Karpas-422 (cell line): ENCODE measurements at regions not wholly inside any gene's neighbourhood (a gene's known extent, or its start where the extent isn't known, plus 50 kb on each side); places are given as distances from the start of the nearest gene placed in this dataset.

ENCODE experiments used
- DNase-seq: peaks from one replicate; pipeline ENCODE4 v3.0.0-alpha.2; 2015
- H2AFZ ChIP-seq: fragments of 200-600 bp; sonication (generic); 2 replicates; pipeline ENCODE4 v1.6.1; 2014; ENCODE audit warnings: antibody characterized with exemption, low read length, mixed read lengths
- H3K27ac ChIP-seq: fragments of 200-600 bp; sonication (generic); 2 replicates; pipeline ENCODE4 v1.5.1; 2014; ENCODE audit warnings: mild to moderate bottlenecking, low read length, moderate library complexity
- H3K27me3 ChIP-seq: fragments of 200-600 bp; sonication (generic); 2 replicates; pipeline ENCODE4 v1.6.1; 2014; ENCODE audit warnings: low read length, mixed read lengths
- H3K36me3 ChIP-seq: fragments of 200-600 bp; sonication (generic); 2 replicates; pipeline ENCODE4 v1.6.1; 2014; ENCODE audit warnings: low read length, mixed read lengths; ENCODE audit not compliant: insufficient read depth
- H3K4me1 ChIP-seq: fragments of 200-600 bp; sonication (generic); 2 replicates; pipeline ENCODE4 v1.6.1; 2014; ENCODE audit warnings: mild to moderate bottlenecking, low read length, mixed read lengths
- H3K4me2 ChIP-seq: fragments of 200-600 bp; sonication (generic); 2 replicates; pipeline ENCODE4 v1.6.1; 2014; ENCODE audit warnings: low read length, low read depth, mild to moderate bottlenecking; ENCODE audit not compliant: poor library complexity, severe bottlenecking
- H3K4me3 ChIP-seq: fragments of 200-600 bp; sonication (generic); 2 replicates; pipeline ENCODE4 v1.5.1; 2014; ENCODE audit warnings: mild to moderate bottlenecking, antibody characterized with exemption, low read length, mixed read lengths
- H3K79me2 ChIP-seq: fragments of 200-600 bp; sonication (generic); 2 replicates; pipeline ENCODE4 v1.6.1; 2014; ENCODE audit warnings: mild to moderate bottlenecking, low read length, mixed read lengths
- H3K9ac ChIP-seq: fragments of 200-600 bp; sonication (generic); 2 replicates; pipeline ENCODE4 v1.6.0; 2014; ENCODE audit warnings: low read length
- H3K9me2 ChIP-seq: fragments of 200-600 bp; sonication (generic), shearing (Covaris generic); replicated peaks from 2 replicates; pipeline ENCODE4 v1.6.0; 2014; ENCODE audit warnings: mild to moderate bottlenecking, low read length, moderate library complexity; ENCODE audit not compliant: insufficient read depth
- H3K9me3 ChIP-seq: fragments of 300-700, 200-600 bp; sonication (generic); 2 replicates; pipeline ENCODE4 v1.6.1; 2014; ENCODE audit warnings: low read length, mixed read lengths
- H4K20me1 ChIP-seq: fragments of 200-600 bp; sonication (generic); 2 replicates; pipeline ENCODE4 v1.6.1; 2014; ENCODE audit warnings: mild to moderate bottlenecking, antibody characterized with exemption, low read length, low read depth; ENCODE audit not compliant: insufficient read depth

- no peaks in the 10 kb centered on the region for H4K20me1 ChIP-seq
- no peaks in the 10 kb centered on the region for H3K9me3 ChIP-seq
- H3K4me1 ChIP-seq = no peaks in the 10 kb centered on the region
These were observed 307.1 kb upstream of the HSF2 start for GRCh38 chr6:122092366-122092765.

GRCh38 chr6:122098201-122098678, 301.2 kb upstream of the HSF2 start:
- DNase-seq = no peak

More at GRCh38 chr6:122092366-122092765, 307.1 kb upstream of the HSF2 start:
- Histone ChIP-seq H3K27me3 (no peaks in the 10 kb centered on the region), H3K79me2 (no peaks in the 10 kb centered on the region), H3K4me3 (no peak overlapping the region), H2AFZ (no peak overlapping the region), H3K36me3 (no peaks in the 10 kb centered on the region), H3K4me2 (no peak overlapping the region), H3K9me2 (no peaks in the 10 kb centered on the region), H3K9ac (no peak overlapping the region), H3K27ac (no peak overlapping the region)
- no peak for DNase-seq

GRCh38 chr6:122102026-122102425, 297.4 kb upstream of the HSF2 start:
- Histone ChIP-seq H3K9me2 (no peaks in the 10 kb centered on the region), H3K27me3 (no peaks in the 10 kb centered on the region), H3K4me2 (no peak overlapping the region), H3K36me3 (no peaks in the 10 kb centered on the region), H3K27ac (no peak overlapping the region), H4K20me1 (no peaks in the 10 kb centered on the region), H3K9me3 (no peaks in the 10 kb centered on the region), H2AFZ (no peak overlapping the region), H3K9ac (no peak overlapping the region), H3K4me1 (no peaks in the 10 kb centered on the region), H3K4me3 (no peak overlapping the region), H3K79me2 (no peaks in the 10 kb centered on the region)
- no peak for DNase-seq

More at GRCh38 chr6:122098201-122098678, 301.2 kb upstream of the HSF2 start:
- no peaks in the 10 kb centered on the region for H3K9me3 ChIP-seq
- H3K9ac ChIP-seq = no peak overlapping the region
- no peak overlapping the region for H3K27ac ChIP-seq
- H3K4me2 ChIP-seq = no peak overlapping the region
- no peaks in the 10 kb centered on the region for H3K36me3 ChIP-seq
- no peaks in the 10 kb centered on the region for H3K79me2 ChIP-seq
- no peaks in the 10 kb centered on the region for H3K4me1 ChIP-seq
- H4K20me1 ChIP-seq = no peaks in the 10 kb centered on the region
- no peak overlapping the region for H3K4me3 ChIP-seq
- H2AFZ ChIP-seq = no peak overlapping the region
- H3K27me3 ChIP-seq = no peaks in the 10 kb centered on the region
- H3K9me2 ChIP-seq = no peaks in the 10 kb centered on the region

GRCh38 chr6:122107256-122107852, 292.1 kb upstream of the HSF2 start:
- H3K79me2 ChIP-seq = no peaks in the 10 kb centered on the region
- no peaks in the 10 kb centered on the region for H3K27me3 ChIP-seq
- no peak overlapping the region for H3K4me2 ChIP-seq
- H3K9me3 ChIP-seq = no peaks in the 10 kb centered on the region
- no peaks in the 10 kb centered on the region for H4K20me1 ChIP-seq
- H3K4me3 ChIP-seq = no peak overlapping the region
- H3K9me2 ChIP-seq = no peaks in the 10 kb centered on the region
- no peak overlapping the region for H2AFZ ChIP-seq
- no peaks in the 10 kb centered on the region for H3K36me3 ChIP-seq
- no peak overlapping the region for H3K9ac ChIP-seq
- no peaks in the 10 kb centered on the region for H3K4me1 ChIP-seq
- DNase-seq = no peak
- no peak overlapping the region for H3K27ac ChIP-seq

- H3K4me1 ChIP-seq = no peaks in the 10 kb centered on the region
- no peaks in the 10 kb centered on the region for H3K27me3 ChIP-seq
- no peak overlapping the region for H3K4me3 ChIP-seq
- no peaks in the 10 kb centered on the region for H3K79me2 ChIP-seq
- no peak for DNase-seq
- H2AFZ ChIP-seq = no peak overlapping the region
- no peaks in the 10 kb centered on the region for H3K9me3 ChIP-seq
- no peak overlapping the region for H3K27ac ChIP-seq
- H3K9me2 ChIP-seq = no peaks in the 10 kb centered on the region
- no peaks in the 10 kb centered on the region for H4K20me1 ChIP-seq
- no peaks in the 10 kb centered on the region for H3K36me3 ChIP-seq
- H3K4me2 ChIP-seq = no peak overlapping the region
- H3K9ac ChIP-seq = no peak overlapping the region
These were observed 290.4 kb upstream of the HSF2 start for GRCh38 chr6:122109075-122109474.

GRCh38 chr6:122114717-122115116, 284.7 kb upstream of the HSF2 start:
- no peaks in the 10 kb centered on the region for H3K79me2 ChIP-seq
- H2AFZ ChIP-seq = no peak overlapping the region
- H3K9me3 ChIP-seq = no peaks in the 10 kb centered on the region
- no peak overlapping the region for H3K9ac ChIP-seq
- no peaks in the 10 kb centered on the region for H4K20me1 ChIP-seq
- H3K27me3 ChIP-seq = no peaks in the 10 kb centered on the region
- no peaks in the 10 kb centered on the region for H3K9me2 ChIP-seq
- H3K27ac ChIP-seq = no peak overlapping the region
- H3K4me2 ChIP-seq = no peak overlapping the region
- H3K4me3 ChIP-seq = no peak overlapping the region
- no peaks in the 10 kb centered on the region for H3K36me3 ChIP-seq
- DNase-seq = no peak
- H3K4me1 ChIP-seq = no peaks in the 10 kb centered on the region

GRCh38 chr6:122116119-122116834, 283.2 kb upstream of the HSF2 start:
- Histone ChIP-seq H3K9ac (no peak overlapping the region), H3K27me3 (no peaks in the 10 kb centered on the region), H3K36me3 (no peaks in the 10 kb centered on the region), H3K27ac (no peak overlapping the region), H3K79me2 (no peaks in the 10 kb centered on the region), H3K9me2 (no peaks in the 10 kb centered on the region), H3K4me3 (no peak overlapping the region), H3K4me1 (no peaks in the 10 kb centered on the region), H3K9me3 (no peaks in the 10 kb centered on the region), H2AFZ (no peak overlapping the region), H3K4me2 (no peak overlapping the region), H4K20me1 (no peaks in the 10 kb centered on the region)
- DNase-seq = no peak

- Histone ChIP-seq H3K9me2 (no peaks in the 10 kb centered on the region), H3K9ac (no peak overlapping the region), H3K4me3 (no peak overlapping the region), H3K27me3 (no peaks in the 10 kb centered on the region), H2AFZ (no peak overlapping the region), H3K9me3 (no peaks in the 10 kb centered on the region), H3K27ac (no peak overlapping the region), H4K20me1 (no peaks in the 10 kb centered on the region), H3K4me1 (no peaks in the 10 kb centered on the region), H3K4me2 (no peak overlapping the region), H3K79me2 (no peaks in the 10 kb centered on the region), H3K36me3 (no peaks in the 10 kb centered on the region)
- no peak for DNase-seq
These were observed 282.4 kb upstream of the HSF2 start for GRCh38 chr6:122116835-122117627.
